ENCODE measurements at regions not wholly inside any gene's neighbourhood (a gene's known extent, or its start where the extent isn't known, plus 50 kb on each side); places are given as distances from the start of the nearest gene placed in this dataset.

DNA sequence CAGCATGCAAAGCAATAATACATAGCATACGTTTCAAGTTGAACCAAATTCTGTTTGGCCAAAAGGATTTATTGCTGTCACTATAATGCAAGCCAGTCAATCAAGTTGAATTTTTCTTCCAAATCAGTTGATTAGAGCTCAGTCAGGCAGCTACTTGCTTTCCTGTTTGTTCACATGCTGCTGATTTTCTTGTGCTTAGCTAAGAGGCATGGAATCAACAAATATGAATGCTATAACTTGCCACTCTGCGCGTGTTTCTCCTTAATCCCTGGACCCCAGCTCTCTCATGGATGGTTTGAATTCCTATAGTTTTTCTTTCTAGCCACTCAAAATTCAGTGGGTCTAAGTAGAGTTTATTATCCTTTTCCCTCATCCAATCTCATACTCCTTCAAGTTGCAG is 311.3 kb downstream of the KLF5 start:
- H3K27me3 Mint-ChIP-seq (ENCODE audit: low read depth) = peaks cover 6% of the 10 kb centered on the region
- H3K36me3 Mint-ChIP-seq (ENCODE audit: low read depth) = no peaks in the 10 kb centered on the region
- H3K4me3 Mint-ChIP-seq = no peak overlapping the region
- peaks cover 10% of the 10 kb centered on the region for H3K9me3 Mint-ChIP-seq
- no peak overlapping the region for H3K27ac Mint-ChIP-seq
- no peaks in the 10 kb centered on the region for H3K4me1 Mint-ChIP-seq (ENCODE audit: low read depth)

DNA sequence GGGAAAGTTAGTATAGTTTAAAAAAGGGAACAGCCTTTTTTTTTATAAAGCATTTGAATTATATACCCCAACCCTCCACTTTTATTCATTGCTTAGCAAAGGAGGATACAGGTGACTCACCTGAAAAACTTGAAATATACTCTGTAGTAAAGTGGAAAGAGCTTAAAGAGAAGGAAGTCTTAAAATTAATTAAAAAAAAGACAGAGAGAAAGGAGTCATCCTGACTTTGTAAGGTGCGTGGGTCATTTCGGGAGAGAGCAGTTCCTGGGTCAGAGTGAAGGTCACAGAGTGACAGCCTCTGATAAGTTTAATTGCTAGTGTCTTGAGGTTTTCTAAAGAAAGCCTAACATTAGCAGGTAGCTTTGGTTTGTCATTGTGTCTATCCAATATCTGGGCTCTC is 310.3 kb downstream of the KLF5 start:
- peaks cover 6% of the 10 kb centered on the region for H3K27me3 Mint-ChIP-seq (ENCODE audit: low read depth)
- H3K4me3 Mint-ChIP-seq = no peak overlapping the region
- H3K9me3 Mint-ChIP-seq = peaks cover 3% of the 10 kb centered on the region
- no peak overlapping the region for H3K27ac Mint-ChIP-seq
- no peaks in the 10 kb centered on the region for H3K36me3 Mint-ChIP-seq (ENCODE audit: low read depth)
- H3K4me1 Mint-ChIP-seq (ENCODE audit: low read depth) = no peaks in the 10 kb centered on the region

DNA sequence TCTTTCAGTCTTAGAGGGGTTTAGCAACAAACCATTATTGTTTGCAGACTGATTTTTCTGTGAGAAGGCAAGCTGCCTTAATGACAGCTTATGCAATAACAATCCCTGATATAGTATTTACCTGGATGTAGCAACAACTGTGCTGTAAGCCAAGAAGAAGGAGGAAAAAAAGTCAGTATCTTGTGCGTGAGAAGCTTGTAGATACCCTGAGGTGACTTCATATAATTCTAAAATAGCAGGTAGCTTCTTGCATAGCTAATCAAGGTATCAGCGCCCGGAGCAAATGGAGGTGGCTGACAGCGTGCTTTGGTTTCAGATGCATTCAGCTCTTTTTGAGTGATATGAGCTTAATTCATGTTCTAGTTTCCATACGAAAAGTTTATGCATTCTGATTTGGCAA is 309.8 kb downstream of the KLF5 start:
- no peaks in the 10 kb centered on the region for H3K4me1 Mint-ChIP-seq (ENCODE audit: low read depth)
- peaks cover 3% of the 10 kb centered on the region for H3K9me3 Mint-ChIP-seq
- no peak overlapping the region for H3K27ac Mint-ChIP-seq
- no peaks in the 10 kb centered on the region for H3K36me3 Mint-ChIP-seq (ENCODE audit: low read depth)
- H3K4me3 Mint-ChIP-seq = no peak overlapping the region
- peaks cover 6% of the 10 kb centered on the region for H3K27me3 Mint-ChIP-seq (ENCODE audit: low read depth)

DNA sequence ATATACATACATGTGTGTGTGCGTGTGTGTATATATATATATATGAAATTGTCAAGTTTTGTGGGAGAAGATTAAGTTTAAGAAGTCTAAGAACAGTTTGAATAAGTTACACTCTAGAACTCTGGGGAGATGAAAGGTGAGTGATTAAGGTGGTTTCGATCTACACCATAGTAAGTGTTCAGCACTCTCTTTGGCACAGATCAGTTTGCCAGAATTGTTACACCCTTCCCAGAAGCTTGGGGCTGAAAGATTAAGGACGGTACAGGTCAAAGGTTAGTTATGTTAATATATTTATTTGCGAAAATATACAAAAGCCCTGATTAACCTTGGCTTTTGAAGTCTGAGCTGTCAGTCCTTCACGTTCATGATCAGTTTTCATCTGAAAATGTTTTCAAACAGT is 309.1 kb downstream of the KLF5 start:
- Mint-ChIP-seq H3K27me3 (ENCODE audit: low read depth) (peaks cover 5% of the 10 kb centered on the region), H3K4me1 (ENCODE audit: low read depth) (no peaks in the 10 kb centered on the region), H3K27ac (no peak overlapping the region), H3K36me3 (ENCODE audit: low read depth) (no peaks in the 10 kb centered on the region), H3K9me3 (peaks cover 3% of the 10 kb centered on the region), H3K4me3 (no peak overlapping the region)

DNA sequence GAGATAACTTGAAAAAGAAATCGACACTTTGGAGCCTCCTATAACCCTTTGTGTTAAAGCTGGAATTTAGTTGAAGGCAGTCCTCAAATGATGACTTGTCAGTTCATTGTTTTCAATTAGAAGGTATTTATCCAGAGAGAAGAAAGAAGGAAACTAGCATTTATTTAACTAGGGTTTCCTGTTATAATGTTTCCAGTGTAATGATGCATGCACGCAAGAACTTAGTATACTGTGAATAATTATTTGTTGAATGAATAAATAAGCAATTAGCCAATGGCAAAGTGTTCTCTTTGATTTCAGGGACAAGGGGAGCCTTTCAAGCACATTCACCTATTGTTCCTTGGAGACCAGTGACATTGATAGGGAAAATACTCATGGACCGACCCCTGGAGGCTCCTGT is 307.4 kb downstream of the KLF5 start:
- no peak overlapping the region for H3K27ac Mint-ChIP-seq
- H3K4me3 Mint-ChIP-seq = no peak overlapping the region
- H3K27me3 Mint-ChIP-seq (ENCODE audit: low read depth) = no peaks in the 10 kb centered on the region
- H3K9me3 Mint-ChIP-seq = no peaks in the 10 kb centered on the region
- no peaks in the 10 kb centered on the region for H3K36me3 Mint-ChIP-seq (ENCODE audit: low read depth)
- H3K4me1 Mint-ChIP-seq (ENCODE audit: low read depth) = no peaks in the 10 kb centered on the region

DNA sequence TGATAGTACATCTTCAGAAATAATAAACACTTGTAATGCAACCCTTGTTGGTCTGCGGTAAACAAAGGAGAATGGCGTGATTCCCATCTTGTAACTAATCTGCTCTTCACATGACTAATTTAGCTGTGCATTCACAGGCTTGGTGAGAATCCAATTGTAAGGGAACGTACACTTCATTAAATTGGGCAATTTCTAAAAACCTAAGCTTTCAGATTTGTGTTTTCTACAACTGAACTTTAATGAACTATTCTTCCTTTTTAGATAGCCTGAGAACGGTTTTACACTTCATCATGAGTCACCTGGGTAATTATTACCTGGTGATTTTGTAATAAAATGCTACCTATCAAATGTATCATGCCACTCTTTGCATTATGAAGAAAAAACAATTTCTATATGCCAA is 306.9 kb downstream of the KLF5 start:
- Mint-ChIP-seq H3K4me3 (no peak overlapping the region), H3K9me3 (no peaks in the 10 kb centered on the region), H3K27me3 (ENCODE audit: low read depth) (no peaks in the 10 kb centered on the region), H3K4me1 (ENCODE audit: low read depth) (no peaks in the 10 kb centered on the region), H3K36me3 (ENCODE audit: low read depth) (no peaks in the 10 kb centered on the region), H3K27ac (no peak overlapping the region)

DNA sequence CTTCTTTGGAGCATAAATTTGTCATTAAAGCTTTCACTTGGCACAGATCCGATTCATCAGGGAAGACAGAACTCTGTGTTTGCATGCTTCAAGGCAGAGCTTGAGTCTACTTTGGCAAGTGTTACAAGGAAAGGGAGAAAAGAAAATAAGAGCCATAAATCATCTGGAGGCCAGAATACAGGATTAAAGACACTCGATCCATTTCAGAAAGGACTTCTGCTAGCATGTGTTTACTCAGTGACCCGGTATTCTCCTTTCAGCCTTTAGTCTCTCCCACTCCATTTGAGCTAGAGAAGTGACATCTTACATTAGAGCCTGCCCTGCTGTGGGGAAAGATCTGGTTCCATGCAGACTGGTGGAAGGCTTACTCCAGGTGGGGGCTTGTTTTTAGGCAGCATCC is 306.4 kb downstream of the KLF5 start:
- H3K9me3 Mint-ChIP-seq = no peaks in the 10 kb centered on the region
- no peaks in the 10 kb centered on the region for H3K4me1 Mint-ChIP-seq (ENCODE audit: low read depth)
- no peaks in the 10 kb centered on the region for H3K36me3 Mint-ChIP-seq (ENCODE audit: low read depth)
- no peaks in the 10 kb centered on the region for H3K27me3 Mint-ChIP-seq (ENCODE audit: low read depth)
- H3K27ac Mint-ChIP-seq = no peak overlapping the region
- no peak overlapping the region for H3K4me3 Mint-ChIP-seq

DNA sequence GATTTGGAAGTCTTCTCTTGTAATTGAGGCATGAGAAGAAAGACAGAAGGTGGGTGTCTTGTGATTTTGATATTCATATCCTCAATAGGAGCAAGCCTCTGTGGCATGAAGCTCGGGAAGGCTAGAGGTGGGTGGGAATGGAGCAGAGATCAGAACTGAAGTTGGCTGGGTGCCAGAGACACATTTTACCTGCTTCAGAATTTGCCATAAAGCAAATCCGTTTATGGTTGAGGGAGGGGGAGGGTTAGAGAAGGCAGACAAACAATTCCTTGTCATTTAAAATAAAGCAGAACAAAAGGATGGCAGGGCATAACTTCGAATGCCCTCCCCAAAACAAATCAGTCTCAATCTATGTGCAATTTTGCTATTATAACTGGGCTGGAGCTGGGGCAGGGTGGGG is 305.9 kb downstream of the KLF5 start:
- Mint-ChIP-seq H3K36me3 (ENCODE audit: low read depth) (no peaks in the 10 kb centered on the region), H3K27ac (no peak overlapping the region), H3K9me3 (no peaks in the 10 kb centered on the region), H3K4me1 (ENCODE audit: low read depth) (no peaks in the 10 kb centered on the region), H3K4me3 (no peak overlapping the region), H3K27me3 (ENCODE audit: low read depth) (no peaks in the 10 kb centered on the region)

DNA sequence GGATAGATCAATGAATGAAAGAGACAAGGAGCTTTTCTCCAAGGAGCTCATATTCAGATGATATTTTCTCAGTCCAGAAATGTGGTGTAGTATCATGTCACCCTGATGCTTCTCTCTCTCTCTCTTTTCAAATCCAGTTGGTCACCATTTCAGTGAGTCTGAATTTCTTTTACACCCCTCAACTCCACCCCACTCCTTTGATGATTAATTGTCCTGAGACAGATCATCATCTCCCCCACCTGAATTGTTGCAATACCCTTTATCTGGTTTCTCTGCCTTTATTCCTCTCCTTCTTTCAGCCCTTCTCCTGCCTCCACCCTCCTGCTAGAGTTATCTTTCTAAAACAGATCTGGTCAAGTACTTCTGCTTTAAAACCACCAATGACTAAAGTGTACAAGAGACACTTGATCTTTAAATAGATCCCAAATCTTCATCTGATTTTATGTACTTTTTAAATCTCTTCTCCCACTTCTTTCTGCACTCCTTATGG is 299.8 kb downstream of the KLF5 start:
- H3K36me3 Mint-ChIP-seq (ENCODE audit: low read depth) = no peaks in the 10 kb centered on the region
- no peak overlapping the region for H3K27ac Mint-ChIP-seq
- H3K9me3 Mint-ChIP-seq = no peaks in the 10 kb centered on the region
- H3K4me3 Mint-ChIP-seq = no peak overlapping the region
- no peaks in the 10 kb centered on the region for H3K27me3 Mint-ChIP-seq (ENCODE audit: low read depth)
- H3K4me1 Mint-ChIP-seq (ENCODE audit: low read depth) = no peaks in the 10 kb centered on the region

DNA sequence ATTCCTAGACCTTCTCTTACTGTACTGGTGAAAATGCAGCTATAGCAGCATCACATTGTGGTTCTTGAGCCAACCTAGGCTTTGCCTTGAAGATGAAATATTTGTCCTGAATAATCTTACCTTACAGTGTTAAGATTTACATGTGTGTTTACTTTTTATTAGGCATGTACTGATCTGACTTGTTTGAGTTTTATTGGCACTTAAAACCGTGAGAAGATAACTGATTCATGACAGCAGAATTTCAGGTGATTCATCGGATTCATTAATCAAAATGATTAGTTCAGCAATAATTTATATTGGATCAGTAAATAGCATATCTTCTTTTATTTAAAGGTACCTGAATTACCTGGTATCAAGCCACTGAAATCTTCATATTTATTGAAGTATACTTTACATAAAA is 296.3 kb downstream of the KLF5 start:
- no peak overlapping the region for H3K27ac Mint-ChIP-seq

DNA sequence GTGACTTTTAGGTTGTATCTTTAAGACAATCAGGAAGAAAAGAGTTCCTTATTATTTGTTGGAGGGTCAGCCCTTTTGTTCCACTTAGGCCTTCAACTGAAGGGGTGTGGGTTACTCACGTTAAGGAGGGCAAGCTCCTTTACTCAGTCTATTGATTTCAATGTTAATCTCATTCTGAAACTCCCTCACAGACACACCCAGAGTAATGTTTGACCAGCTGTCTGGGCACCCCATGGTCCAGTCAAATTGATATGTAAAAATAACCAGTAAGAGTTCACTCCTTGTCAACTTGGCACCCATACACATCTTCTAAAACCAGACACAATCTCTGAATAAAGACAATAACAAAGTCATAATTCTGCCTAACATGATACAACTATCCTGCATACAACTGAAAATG is 292.9 kb downstream of the KLF5 start:
- Mint-ChIP-seq H3K4me1 (ENCODE audit: low read depth) (no peaks in the 10 kb centered on the region), H3K27ac (no peak overlapping the region), H3K9me3 (no peaks in the 10 kb centered on the region), H3K27me3 (ENCODE audit: low read depth) (peaks cover 10% of the 10 kb centered on the region), H3K36me3 (ENCODE audit: low read depth) (no peaks in the 10 kb centered on the region), H3K4me3 (no peak overlapping the region)

More for the DNA sequence above, 296.3 kb downstream of the KLF5 start:
- Mint-ChIP-seq H3K36me3 (ENCODE audit: low read depth) (no peaks in the 10 kb centered on the region), H3K9me3 (no peaks in the 10 kb centered on the region), H3K27me3 (ENCODE audit: low read depth) (no peaks in the 10 kb centered on the region), H3K4me1 (ENCODE audit: low read depth) (no peaks in the 10 kb centered on the region), H3K4me3 (no peak overlapping the region)

DNA sequence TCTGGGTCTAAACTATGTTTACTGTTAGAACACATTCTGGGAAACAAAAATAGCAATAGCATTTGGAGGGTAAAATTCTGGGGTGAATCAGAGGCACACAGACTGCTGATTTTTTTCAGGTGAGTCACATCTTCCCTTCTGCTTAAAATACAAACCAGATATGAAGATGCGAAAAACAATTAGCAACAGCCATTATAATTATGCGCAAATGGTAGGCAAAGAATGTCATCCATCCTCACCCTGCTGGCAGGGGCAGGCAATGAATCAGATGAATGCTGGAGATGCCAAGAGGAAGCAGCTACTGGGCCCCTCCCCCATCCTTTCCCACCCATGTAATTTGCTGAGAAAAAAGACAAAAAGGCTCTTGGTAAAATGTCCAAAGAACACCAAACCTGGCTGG is 282.9 kb downstream of the KLF5 start:
- no peak overlapping the region for H3K4me3 Mint-ChIP-seq
- H3K27me3 Mint-ChIP-seq (ENCODE audit: low read depth) = peaks cover 5% of the 10 kb centered on the region
- no peak overlapping the region for H3K27ac Mint-ChIP-seq
- no peaks in the 10 kb centered on the region for H3K4me1 Mint-ChIP-seq (ENCODE audit: low read depth)
- H3K36me3 Mint-ChIP-seq (ENCODE audit: low read depth) = no peaks in the 10 kb centered on the region
- no peaks in the 10 kb centered on the region for H3K9me3 Mint-ChIP-seq

DNA sequence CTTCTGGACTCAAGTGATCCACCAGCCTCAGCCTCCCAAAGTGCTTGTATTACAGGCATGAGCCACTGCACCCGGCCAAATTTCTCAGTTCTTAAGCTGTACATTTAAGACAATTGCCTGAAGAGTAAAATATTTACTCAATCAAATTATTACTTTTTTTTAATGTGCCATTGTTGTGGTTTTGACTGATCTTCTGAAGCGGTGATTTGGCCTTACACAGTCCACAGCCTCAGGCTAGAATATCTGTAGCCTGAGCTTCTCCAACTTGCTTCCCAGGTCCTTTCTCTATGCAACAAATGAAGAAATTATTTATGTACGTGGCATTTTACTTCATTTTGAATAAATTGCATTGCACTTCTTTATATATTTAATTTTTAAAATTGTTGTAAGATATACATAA is 281.3 kb downstream of the KLF5 start:
- no peaks in the 10 kb centered on the region for H3K27me3 Mint-ChIP-seq (ENCODE audit: low read depth)
- H3K27ac Mint-ChIP-seq = no peak overlapping the region
- H3K9me3 Mint-ChIP-seq = no peaks in the 10 kb centered on the region
- no peaks in the 10 kb centered on the region for H3K36me3 Mint-ChIP-seq (ENCODE audit: low read depth)
- H3K4me1 Mint-ChIP-seq (ENCODE audit: low read depth) = peaks cover 3% of the 10 kb centered on the region
- H3K4me3 Mint-ChIP-seq = no peak overlapping the region

DNA sequence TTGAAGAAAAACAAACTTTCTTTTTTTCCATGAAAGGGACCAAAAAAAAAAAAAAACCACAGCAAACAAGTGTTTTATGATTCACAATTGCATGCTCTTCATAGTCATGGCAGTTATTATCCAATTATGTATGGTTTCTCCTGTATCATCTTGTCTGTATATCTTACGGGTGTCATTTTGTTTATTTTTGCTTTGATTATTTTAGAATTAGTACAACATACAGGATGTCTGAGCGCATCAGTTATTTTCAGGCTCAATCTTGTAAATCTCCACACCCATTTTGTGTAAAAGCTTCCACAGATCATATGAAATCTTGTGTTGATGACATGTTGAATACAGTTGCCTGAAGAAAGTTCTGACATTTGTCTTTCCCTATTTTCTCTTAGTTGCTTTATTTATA is 280.3 kb downstream of the KLF5 start:
- Mint-ChIP-seq H3K9me3 (no peaks in the 10 kb centered on the region), H3K4me1 (ENCODE audit: low read depth) (peaks cover 3% of the 10 kb centered on the region), H3K27ac (no peak overlapping the region), H3K27me3 (ENCODE audit: low read depth) (no peaks in the 10 kb centered on the region), H3K36me3 (ENCODE audit: low read depth) (no peaks in the 10 kb centered on the region), H3K4me3 (no peak overlapping the region)

DNA sequence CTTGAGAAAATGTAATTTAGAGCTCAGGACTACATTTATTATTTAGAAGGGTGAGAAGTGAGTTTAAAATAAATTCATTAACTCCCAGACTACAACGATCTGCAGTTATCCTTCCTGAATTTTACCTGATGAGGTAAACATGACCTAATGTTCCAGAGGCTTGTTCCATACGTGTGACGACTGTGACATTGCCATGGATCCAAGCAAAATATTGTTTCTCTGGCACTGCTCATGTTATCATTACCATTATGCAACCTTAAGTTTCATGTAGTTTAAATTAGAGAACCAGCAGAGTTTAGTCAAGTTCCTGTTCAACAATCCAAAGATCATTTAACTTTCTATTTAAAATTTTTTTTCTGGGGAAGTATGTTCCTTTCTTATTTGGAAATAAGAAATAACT is 279.6 kb downstream of the KLF5 start:
- no peak overlapping the region for H3K4me3 Mint-ChIP-seq
- H3K27ac Mint-ChIP-seq = no peak overlapping the region
- H3K9me3 Mint-ChIP-seq = no peaks in the 10 kb centered on the region
- H3K36me3 Mint-ChIP-seq (ENCODE audit: low read depth) = no peaks in the 10 kb centered on the region
- H3K27me3 Mint-ChIP-seq (ENCODE audit: low read depth) = no peaks in the 10 kb centered on the region
- H3K4me1 Mint-ChIP-seq (ENCODE audit: low read depth) = peaks cover 3% of the 10 kb centered on the region

DNA sequence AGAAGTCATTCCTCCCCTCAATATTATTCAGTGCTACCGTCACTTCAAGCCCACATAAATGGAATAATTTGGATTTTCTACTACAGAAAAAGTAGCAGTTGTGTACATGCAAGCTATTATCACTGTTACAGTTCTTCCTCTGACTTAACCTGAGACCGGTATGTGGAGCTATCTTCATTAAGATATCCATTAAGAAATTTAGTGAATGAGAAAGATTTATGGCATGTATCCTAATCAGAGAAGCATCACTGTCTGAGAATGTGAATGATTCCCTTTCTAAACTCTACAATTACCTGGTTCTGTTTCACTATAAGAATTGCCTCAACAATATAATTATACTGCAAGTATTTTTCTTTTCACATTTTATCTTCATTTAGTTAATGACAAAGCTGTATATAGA is 278.7 kb downstream of the KLF5 start:
- Mint-ChIP-seq H3K4me3 (no peak overlapping the region), H3K4me1 (ENCODE audit: low read depth) (peaks cover 3% of the 10 kb centered on the region), H3K27me3 (ENCODE audit: low read depth) (no peaks in the 10 kb centered on the region), H3K27ac (no peak overlapping the region), H3K9me3 (no peaks in the 10 kb centered on the region), H3K36me3 (ENCODE audit: low read depth) (no peaks in the 10 kb centered on the region)

Data from T-helper 1 cell treated with Interleukin-12 subunit alpha and Interleukin-12 subunit beta and Interleukin-4 antibody, amounts not matched to agents 30 μg/mL and 1 μg/mL, for 36 hours (primary cell).